HG03045 (cell line): ENCODE measurements at regions not wholly inside any gene's neighbourhood (a gene's known extent, or its start where the extent isn't known, plus 50 kb on each side); places are given as distances from the start of the nearest gene placed in this dataset.
"Not testable (repeated sequence)": the region's sequence is repeated elsewhere in the genome, so short reads cannot be mapped to it uniquely, and the experiment has no call there.

Source experiments
- ATAC-seq: cut with Tn5 transposase; IDR thresholded peaks from one replicate; pipeline ENCODE4 v1.9.1; 2021; ENCODE audit warnings: mild to moderate bottlenecking, moderate library complexity; ENCODE audit not compliant: unreplicated experiment

DNA sequence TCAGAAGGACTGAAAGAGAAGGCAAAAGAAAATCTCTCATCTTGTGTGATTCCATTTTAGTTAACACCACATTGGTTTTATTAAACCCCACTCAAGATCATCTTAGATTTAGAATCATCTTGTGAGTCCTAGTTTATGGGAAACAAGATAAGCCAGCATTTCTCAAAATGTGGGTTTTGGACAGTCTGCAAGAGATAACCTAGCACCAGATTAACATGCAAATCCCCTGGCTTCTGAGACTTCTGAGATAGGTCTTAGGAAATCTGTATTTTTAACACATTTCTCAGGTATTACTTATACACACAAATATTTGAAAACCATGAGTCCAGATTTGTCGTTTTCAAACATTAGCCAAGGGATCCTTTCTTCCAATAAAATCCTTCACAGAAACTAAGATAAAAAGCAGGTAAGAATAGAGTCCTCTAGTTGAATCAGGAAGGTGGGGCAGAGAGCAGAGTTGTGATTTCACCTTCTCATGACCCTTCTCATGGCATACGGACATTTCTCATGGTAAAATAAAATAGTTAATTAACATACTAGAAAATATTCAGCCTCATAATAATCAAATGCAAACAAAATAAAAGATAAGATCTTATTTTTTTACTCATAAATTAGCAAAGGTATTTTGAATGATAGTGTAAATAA lies 287.2 kb upstream of the FN1 start:
- no peak for ATAC-seq

DNA sequence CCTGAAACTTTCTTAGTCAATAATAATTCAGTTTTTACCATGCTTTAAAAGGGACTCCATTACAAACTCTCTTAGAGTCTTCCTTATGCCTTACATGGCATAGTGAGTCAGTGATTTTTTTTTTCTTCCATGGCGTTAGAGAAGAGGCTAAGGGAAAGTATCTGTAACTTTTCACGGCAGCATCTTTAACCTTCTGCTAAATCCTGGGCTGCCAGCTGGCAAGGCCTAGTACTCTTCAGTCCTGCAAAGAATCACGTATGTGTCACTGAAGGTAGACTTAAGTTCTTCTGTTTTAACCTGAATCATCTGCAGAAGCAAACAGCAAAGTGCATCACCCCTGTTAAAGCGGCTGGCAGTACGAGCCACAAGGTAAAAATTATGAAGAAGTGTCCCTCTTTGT lies 286.3 kb upstream of the FN1 start:
- ATAC-seq, result no peak

GRCh38 chr2:215721515-215721914 lies 285.6 kb upstream of the FN1 start:
- ATAC-seq, result not testable (repeated sequence)

GRCh38 chr2:215718890-215719289 lies 283.0 kb upstream of the FN1 start:
- no peak for ATAC-seq

DNA sequence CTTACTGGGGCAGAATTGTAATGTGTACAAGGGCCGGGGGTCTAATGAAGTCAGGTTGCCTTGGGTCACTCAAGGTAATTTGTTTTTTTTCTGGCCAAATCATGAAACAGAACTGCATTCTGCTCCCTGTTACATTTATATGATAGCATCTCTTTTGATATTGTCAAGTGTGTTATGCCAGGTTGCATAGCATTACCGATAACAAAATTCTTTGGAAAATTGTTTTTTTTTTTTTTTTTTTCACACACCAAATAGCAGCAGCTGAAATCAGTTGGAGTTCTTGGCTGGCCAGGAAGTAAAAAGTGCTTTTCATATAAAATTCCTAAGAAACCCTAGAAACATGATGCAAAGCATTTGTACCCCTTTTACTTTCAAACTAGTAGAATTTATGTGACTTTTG lies 282.6 kb upstream of the FN1 start:
- no peak for ATAC-seq

GRCh38 chr2:215717501-215718381 lies 281.9 kb upstream of the FN1 start:
- no peak for ATAC-seq

DNA sequence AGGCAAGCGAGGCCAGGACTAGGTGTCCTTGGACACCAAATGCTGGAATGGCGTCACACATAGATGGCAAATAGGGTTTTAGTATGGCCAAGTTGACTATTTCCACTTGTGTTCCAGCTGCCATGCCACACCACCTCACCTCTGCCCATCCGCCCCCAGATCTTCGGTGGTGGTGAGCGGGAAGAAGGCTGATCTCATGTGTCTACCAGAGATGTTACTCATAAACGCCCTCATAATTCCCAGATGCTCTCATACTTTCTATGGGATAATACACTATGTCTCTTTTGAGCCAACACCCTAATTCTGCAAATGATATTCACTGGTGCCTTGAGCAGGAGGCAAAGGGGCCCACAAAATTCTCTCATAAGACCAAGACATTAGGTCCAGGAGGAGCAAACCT lies 281.1 kb upstream of the FN1 start:
- ATAC-seq, result no peak

DNA sequence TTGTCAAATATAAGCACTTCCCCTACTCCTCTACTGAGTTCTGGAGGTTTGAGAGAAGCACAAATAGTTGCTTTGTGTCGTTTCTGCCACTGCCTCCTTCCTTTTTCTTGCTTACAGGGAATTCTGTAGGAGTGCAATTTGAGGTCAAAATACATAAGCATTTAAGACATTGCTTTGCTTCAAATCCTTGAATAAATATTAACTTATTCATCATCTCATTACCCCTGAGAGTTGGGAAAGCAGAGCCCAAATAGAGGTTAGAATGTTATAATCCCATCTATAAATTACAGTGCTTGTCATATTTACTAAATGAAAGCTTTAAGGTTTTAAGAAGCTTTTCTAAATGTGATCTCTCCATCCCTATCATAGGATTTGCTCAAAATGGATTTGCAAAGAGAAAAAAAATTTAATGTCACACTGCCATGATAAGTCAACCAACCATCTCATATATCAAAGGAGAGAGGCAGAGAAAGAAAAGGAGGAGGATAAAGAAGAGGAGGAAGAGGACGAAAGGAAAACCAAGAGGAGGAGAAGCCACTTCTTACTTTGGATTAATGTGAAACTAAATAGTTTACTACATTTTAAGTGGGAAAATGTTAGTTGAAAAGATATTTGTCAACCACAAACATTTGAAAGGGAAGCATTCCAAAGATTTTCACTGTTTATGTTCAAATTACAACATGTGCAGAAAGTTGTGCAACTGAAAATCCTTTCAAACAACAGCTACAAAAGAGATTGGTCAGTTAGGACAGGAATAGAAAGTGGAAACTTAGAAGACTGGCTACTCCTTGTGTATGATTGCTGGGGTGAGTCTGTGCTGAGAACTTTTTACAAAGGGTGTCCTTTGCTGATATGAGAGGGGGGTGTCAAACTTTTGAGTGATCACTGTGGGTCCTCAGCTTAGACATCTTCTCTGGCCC lies 277.3 kb upstream of the FN1 start:
- ATAC-seq, result no peak

DNA sequence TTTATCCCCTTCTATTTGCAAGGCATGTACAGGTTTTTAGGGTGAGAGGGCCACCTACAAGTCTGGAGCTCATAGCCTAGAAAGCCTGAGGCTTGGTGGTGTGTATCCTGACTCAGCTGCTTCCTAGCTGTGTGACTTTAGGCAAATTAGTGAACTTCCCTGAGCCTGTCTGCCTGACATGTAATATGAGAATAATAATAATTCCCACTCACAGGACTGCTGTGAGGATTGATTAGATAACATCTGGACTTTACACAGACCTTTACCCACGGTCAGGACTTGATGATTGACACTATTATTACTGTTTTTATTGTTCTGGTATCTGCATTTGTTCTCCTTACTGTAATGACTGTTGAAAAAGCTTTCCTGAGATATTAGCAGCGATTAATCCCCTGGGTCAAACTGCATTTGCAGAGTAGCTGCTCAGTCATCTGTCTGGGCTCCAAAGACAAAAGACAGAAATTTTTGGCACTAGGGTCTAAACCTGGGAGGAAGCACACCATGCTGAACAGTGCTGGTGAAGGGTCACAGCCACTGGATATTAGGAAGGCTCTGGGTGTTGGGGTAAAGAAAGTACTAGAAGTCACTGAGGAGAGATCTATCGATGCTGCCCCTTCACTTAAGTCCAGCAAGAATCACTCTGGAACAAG lies 276.5 kb upstream of the FN1 start:
- no peak for ATAC-seq

- ATAC-seq, result no peak
Measured at GRCh38 chr2:215711471-215712034, 275.7 kb upstream of the FN1 start.

- ATAC-seq, result no peak
Measured at GRCh38 chr2:215707608-215708007, 271.7 kb upstream of the FN1 start.

GRCh38 chr2:215705771-215706361 lies 270.0 kb upstream of the FN1 start:
- no peak for ATAC-seq

DNA sequence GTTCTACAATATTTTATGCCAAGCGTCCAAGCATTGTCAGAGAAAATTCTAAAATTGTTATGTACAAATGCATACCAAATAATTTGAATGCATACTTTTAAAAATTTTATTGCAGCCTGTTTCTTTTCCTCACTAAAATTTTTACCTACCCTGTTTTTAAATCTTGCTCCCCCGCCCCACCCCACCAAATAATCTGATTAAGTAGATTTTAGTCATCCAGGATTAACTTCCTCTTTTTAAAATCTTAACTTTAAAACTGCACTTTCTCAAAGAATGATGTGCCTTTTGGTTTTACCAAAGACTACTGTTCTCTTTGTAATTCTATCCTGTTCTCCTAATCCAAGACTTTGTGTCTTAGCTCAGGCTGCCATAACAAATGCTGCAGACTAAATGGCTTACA lies 269.4 kb upstream of the FN1 start:
- no peak for ATAC-seq

GRCh38 chr2:215702116-215702902 lies 266.4 kb upstream of the FN1 start:
- ATAC-seq, result no peak

DNA sequence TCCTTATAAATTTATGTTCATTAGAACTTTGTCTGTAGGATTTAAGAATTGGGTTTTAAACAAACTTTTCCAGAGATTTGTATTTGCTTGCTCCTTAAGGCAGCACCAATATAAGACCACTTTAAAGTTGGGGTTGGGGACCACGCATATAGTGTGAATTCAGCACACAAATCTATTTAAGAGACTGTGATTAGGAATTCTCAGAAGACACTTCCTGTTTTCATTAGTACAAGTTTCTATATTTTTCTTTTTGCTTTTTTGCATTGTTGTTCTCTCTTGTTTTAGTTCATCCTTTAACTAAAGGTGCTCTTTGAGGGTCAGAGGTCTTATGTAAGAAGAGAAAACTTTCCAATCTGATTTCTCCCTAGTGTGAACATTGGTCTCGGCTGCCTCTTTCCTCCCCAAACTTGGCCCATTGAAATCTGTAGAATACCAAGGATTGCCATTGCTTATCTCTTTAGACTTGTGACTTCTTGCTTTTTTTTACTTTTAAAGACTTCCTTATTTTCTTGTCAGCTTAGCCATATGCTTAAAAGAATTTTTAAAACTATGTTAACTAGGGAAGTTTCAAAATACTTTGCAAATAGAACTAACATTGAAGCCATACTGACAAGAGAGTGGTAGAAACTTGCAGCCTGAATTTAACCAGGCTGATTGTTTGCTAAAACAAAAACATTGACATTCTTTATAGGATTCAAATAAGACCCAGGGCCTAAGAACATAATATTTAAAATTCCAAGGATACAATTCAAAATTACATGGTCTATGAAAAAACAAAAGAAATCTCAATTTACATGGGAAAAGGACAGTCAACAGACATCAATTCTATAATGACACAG lies 264.1 kb upstream of the FN1 start:
- ATAC-seq, result no peak

GRCh38 chr2:215699018-215699417 lies 263.1 kb upstream of the FN1 start:
- ATAC-seq, result no peak

GRCh38 chr2:215698566-215698965 lies 262.7 kb upstream of the FN1 start:
- no peak for ATAC-seq

DNA sequence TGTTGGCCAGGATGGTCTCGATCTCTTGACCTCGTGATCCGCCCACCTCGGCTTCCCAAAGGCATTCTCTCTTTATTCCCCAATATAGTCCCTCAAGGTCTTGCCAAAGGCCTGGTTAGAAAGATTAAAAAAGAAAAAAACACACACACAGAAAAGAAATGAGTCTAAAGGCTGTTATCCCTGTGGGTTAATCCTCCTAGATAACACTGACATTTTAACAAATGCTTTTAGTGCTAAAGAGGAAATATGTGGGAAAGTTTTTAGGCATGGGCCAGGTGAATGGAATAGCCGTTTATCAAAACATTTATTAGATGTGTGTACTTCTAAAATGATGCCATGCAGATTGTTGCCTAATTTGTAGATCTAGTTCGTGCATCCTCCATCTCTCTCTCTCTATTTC lies 261.6 kb upstream of the FN1 start:
- ATAC-seq, result no peak

GRCh38 chr2:215697003-215697402 lies 261.1 kb upstream of the FN1 start:
- ATAC-seq, result no peak
